ENCODE measurements at regions not wholly inside any gene's neighbourhood (a gene's known extent, or its start where the extent isn't known, plus 50 kb on each side); places are given as distances from the start of the nearest gene placed in this dataset.

GRCh38 chr16:6861135-6861814 lies 471.4 kb upstream of the RBFOX1 start:
- TF ChIP-seq POLR2A (IDR thresholded peaks at IDR 0.05) (no peak), CTCF (IDR thresholded peaks at IDR 0.05) (no peak), POLR2AphosphoS5 (IDR thresholded peaks at IDR 0.05) (no peak)
